Gastroesophageal sphincter (tissue), 3 donors: ENCODE measurements at regions not wholly inside any gene's neighbourhood (a gene's known extent, or its start where the extent isn't known, plus 50 kb on each side); places are given as distances from the start of the nearest gene placed in this dataset.

Experiments
- POLR2A ChIP-seq, 2 donors: fragments of 450-650 bp; IDR thresholded peaks; one replicate each; pipeline ENCODE4 v1.6.1; 2017; ENCODE audit warnings: antibody characterized with exemption in 2 of 2, mild to moderate bottlenecking in 2 of 2, moderate library complexity in 1 of 2
- TF ChIP-seq, protein P1 (sequence below), 4 experiments: fragments of 200-600 bp in 2 of 4; fragments of 450-650 bp in 2 of 4; sonication (generic) in 1 of 4; IDR thresholded peaks; one replicate each; pipeline ENCODE4 v1.5.1; 2017 to 2019; ENCODE audit warnings: antibody characterized with exemption in 4 of 4, mild to moderate bottlenecking in 2 of 4, moderate library complexity in 2 of 4

DNA sequence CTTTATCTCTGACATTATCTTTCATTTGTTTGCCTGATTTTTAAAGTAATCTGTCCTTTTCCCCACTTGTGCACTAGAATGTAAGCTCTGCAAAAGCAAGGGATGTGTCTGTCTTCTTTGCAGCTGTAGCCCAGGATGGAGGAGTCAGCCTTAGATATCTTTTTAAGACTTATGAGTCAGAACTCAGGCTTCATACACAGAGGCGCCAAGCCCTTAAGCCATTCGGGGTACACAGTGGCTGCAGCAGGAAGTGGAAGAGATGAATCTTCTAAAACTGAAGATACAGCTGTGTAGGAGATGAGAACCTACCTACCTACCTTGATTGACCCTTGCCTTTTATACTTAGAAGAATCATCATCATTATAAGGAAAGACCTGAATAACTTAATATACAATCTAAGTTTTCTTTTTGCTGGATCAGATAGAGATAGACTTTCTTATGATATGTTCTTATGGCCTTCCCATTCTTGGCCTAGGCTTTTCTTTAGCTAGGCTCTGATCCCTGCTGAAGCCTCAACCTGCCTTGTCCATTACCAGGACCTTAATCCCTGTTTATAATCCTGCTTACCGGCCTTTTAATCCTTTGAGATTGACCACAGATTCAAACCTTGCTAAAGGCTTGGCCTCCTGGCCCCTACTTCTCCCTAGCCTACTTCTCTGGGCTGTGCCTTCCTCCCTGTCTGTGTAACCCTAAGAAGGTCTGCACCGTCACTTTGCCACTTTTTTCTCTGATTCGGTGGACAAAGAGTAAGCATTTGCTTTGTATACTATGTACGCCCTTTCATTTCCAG lies 304.5 kb downstream of the PRL start:
- no peak for TF ChIP-seq POLR2A (IDR thresholded peaks at IDR 0.05)
- TF ChIP-seq, protein P1, sequence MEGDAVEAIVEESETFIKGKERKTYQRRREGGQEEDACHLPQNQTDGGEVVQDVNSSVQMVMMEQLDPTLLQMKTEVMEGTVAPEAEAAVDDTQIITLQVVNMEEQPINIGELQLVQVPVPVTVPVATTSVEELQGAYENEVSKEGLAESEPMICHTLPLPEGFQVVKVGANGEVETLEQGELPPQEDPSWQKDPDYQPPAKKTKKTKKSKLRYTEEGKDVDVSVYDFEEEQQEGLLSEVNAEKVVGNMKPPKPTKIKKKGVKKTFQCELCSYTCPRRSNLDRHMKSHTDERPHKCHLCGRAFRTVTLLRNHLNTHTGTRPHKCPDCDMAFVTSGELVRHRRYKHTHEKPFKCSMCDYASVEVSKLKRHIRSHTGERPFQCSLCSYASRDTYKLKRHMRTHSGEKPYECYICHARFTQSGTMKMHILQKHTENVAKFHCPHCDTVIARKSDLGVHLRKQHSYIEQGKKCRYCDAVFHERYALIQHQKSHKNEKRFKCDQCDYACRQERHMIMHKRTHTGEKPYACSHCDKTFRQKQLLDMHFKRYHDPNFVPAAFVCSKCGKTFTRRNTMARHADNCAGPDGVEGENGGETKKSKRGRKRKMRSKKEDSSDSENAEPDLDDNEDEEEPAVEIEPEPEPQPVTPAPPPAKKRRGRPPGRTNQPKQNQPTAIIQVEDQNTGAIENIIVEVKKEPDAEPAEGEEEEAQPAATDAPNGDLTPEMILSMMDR (IDR thresholded peaks at IDR 0.05), result no peak
